ENCODE measurements at regions not wholly inside any gene's neighbourhood (a gene's known extent, or its start where the extent isn't known, plus 50 kb on each side); places are given as distances from the start of the nearest gene placed in this dataset.

DNA sequence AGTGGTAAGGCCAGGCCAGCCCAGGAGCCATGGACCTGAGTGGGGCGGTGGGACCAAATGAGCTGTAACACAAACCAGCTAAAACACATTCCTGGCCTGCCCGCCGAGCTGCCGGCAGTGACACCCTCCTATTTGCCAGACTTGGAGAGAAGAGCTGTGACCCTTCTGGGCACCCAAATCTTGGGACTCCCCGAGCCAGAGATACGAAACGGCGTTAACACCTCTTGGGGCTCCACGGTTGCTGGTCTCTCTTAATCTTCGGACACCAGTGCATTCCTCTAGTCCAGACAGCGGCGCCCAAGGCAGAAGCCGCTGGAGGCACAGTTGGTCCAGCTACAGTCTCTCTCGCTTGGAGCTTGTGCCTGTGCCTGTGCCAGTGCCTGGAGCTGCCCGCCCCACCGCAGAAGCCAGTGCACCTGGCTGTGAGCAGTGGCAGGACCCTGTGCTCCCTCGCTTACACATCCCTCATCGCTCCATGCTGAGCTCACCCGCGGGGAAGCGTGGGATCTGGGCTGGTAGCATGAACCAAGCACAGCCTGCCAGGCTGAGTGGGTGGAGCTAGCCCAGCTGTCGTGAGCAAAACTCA, 147.2 kb upstream of the KLHL1 start:
- no peak for ATAC-seq
- ChIA-PET POLR2A (no interaction called here), CTCF (no interaction called here)

GRCh38 chr13:70253834-70254233, 145.6 kb upstream of the KLHL1 start:
- Histone ChIP-seq H3K4me2 (no peak overlapping the region), H3K4me1 (no peaks in the 10 kb centered on the region), H3K4me3 (no peak overlapping the region), H3K9me3 (no peaks in the 10 kb centered on the region), H3K27ac (no peak overlapping the region)
- TF ChIP-seq NFE2L2 (conservative IDR thresholded peaks at IDR 0.05; ENCODE audit: low read length): no peak
- DNase-seq (ENCODE audit: low read depth in 1 of 2, low spot score in 1 of 2) (no peak), FAIRE-seq (no peak), ATAC-seq (no peak)
- CTCF ChIA-PET: no interaction called here
- POLR2A ChIA-PET: no interaction called here
- WGBS (ENCODE audit: missing lambda C conversion rate): 12% methylated on average over 1 of the region's 1 CpG

More for the DNA sequence above, 147.2 kb upstream of the KLHL1 start:
- 74% methylated on average over 17 of the region's 22 CpGs for WGBS (ENCODE audit: missing lambda C conversion rate)
- Histone ChIP-seq H3K4me2 (no peak overlapping the region), H3K27ac (no peak overlapping the region), H3K4me3 (no peak overlapping the region), H3K4me1 (no peaks in the 10 kb centered on the region), H3K9me3 (no peaks in the 10 kb centered on the region)
- FAIRE-seq (no peak), DNase-seq (ENCODE audit: low read depth in 1 of 2, low spot score in 1 of 2) (no peak)
- TF ChIP-seq MAX (IDR thresholded peaks at IDR 0.05) (no peak), MYC (IDR thresholded peaks at IDR 0.05; ENCODE audit: borderline replicate concordance, low read length) (no peak), ELK1 (IDR thresholded peaks at IDR 0.05; ENCODE audit: low read depth, low read length) (no peak), RNF2 (IDR thresholded peaks at IDR 0.05; ENCODE audit: borderline replicate concordance, low read depth) (no peak), FOXS1 (CRISPR knock-in tag; IDR thresholded peaks at IDR 0.05) (no peak), EP300 (IDR thresholded peaks at IDR 0.05) (no peak), SREBF2 (IDR thresholded peaks at IDR 0.05) (no peak), NPAS2 (CRISPR knock-in tag; IDR thresholded peaks at IDR 0.05; ENCODE audit: borderline replicate concordance) (no peak), CHD2 (IDR thresholded peaks at IDR 0.05; ENCODE audit: low read length, partially characterized antibody) (no peak), KDM1A (IDR thresholded peaks at IDR 0.05; ENCODE audit: low read depth) (no peak), CHD4 (IDR thresholded peaks at IDR 0.05; ENCODE audit: borderline replicate concordance) (no peak), EHMT2 (IDR thresholded peaks at IDR 0.05; ENCODE audit: low read depth) (no peak), FOSB (CRISPR knock-in tag; IDR thresholded peaks at IDR 0.05) (no peak), TFCP2L1 (CRISPR knock-in tag; IDR thresholded peaks at IDR 0.05) (no peak), RAD21 (conservative IDR thresholded peaks at IDR 0.05 in 1 of 2, IDR thresholded peaks at IDR 0.05 in 1 of 2) (no peak), HOXB13 (CRISPR knock-in tag; IDR thresholded peaks at IDR 0.05; ENCODE audit: low read depth) (no peak)
- TF ChIP-seq, protein P1, sequence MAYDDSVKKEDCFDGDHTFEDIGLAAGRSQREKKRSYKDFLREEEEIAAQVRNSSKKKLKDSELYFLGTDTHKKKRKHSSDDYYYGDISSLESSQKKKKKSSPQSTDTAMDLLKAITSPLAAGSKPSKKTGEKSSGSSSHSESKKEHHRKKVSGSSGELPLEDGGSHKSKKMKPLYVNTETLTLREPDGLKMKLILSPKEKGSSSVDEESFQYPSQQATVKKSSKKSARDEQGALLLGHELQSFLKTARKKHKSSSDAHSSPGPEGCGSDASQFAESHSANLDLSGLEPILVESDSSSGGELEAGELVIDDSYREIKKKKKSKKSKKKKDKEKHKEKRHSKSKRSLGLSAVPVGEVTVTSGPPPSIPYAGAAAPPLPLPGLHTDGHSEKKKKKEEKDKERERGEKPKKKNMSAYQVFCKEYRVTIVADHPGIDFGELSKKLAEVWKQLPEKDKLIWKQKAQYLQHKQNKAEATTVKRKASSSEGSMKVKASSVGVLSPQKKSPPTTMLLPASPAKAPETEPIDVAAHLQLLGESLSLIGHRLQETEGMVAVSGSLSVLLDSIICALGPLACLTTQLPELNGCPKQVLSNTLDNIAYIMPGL (CRISPR knock-in tag; IDR thresholded peaks at IDR 0.05; ENCODE audit: borderline replicate concordance): no peak
- TF ChIP-seq, protein P2, sequence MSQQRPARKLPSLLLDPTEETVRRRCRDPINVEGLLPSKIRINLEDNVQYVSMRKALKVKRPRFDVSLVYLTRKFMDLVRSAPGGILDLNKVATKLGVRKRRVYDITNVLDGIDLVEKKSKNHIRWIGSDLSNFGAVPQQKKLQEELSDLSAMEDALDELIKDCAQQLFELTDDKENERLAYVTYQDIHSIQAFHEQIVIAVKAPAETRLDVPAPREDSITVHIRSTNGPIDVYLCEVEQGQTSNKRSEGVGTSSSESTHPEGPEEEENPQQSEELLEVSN (IDR thresholded peaks at IDR 0.05; ENCODE audit: borderline replicate concordance, low read depth): no peak
- TF ChIP-seq, protein P3, sequence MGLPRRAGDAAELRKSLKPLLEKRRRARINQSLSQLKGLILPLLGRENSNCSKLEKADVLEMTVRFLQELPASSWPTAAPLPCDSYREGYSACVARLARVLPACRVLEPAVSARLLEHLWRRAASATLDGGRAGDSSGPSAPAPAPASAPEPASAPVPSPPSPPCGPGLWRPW (IDR thresholded peaks at IDR 0.05): no peak
- TF ChIP-seq, protein P4, sequence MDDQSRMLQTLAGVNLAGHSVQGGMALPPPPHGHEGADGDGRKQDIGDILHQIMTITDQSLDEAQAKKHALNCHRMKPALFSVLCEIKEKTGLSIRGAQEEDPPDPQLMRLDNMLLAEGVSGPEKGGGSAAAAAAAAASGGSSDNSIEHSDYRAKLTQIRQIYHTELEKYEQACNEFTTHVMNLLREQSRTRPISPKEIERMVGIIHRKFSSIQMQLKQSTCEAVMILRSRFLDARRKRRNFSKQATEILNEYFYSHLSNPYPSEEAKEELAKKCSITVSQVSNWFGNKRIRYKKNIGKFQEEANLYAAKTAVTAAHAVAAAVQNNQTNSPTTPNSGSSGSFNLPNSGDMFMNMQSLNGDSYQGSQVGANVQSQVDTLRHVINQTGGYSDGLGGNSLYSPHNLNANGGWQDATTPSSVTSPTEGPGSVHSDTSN (IDR thresholded peaks at IDR 0.05): no peak
